GM12878 (cell line): ENCODE measurements at regions not wholly inside any gene's neighbourhood (a gene's known extent, or its start where the extent isn't known, plus 50 kb on each side); places are given as distances from the start of the nearest gene placed in this dataset.

Experiments
- ATAC-seq: fragments of 200-7000 bp; cut with Tn5 transposase; 3 replicates; pipeline ENCODE4 v1.9.1; 2020; ENCODE audit warnings: mild to moderate bottlenecking, moderate library complexity
- BruUV-seq: library from RNA; stranded (reverse); fragments of 400-500 nt; replicated peaks from 2 replicates; lab custom pipeline; 2021; lab: Mats Ljungman, UMichigan
- CTCF ChIA-PET: fragments of 300-600 bp; sonication (Branson Sonifier 250); formaldehyde crosslinking; extraction: SDS; loops from one replicate; lab custom pipeline; 2021; ENCODE audit warnings: inconsistent platforms; lab: Yijun Ruan, JAX
- POLR2A ChIA-PET: fragments of 350-600 bp; formaldehyde crosslinking; extraction: SDS; loops from one replicate; lab custom pipeline; 2021; ENCODE audit warnings: inconsistent platforms; lab: Charles Lee
- RAD21 ChIA-PET: fragments of 300-600 bp; sonication (Branson Sonifier 250); formaldehyde crosslinking; loops from one replicate; lab custom pipeline; 2023; ENCODE audit warnings: antibody characterized with exemption; ENCODE audit not compliant: unreplicated experiment; lab: Charles Lee
- SMC1A ChIA-PET: fragments of 300-600 bp; sonication (Branson Sonifier 250); formaldehyde crosslinking; loops from one replicate; lab custom pipeline; 2023; ENCODE audit not compliant: unreplicated experiment, uncharacterized antibody; lab: Charles Lee
- DNase-seq: peaks from one replicate; pipeline ENCODE4 v3.0.0-alpha.2; 2011; ENCODE audit warnings: low read depth, low spot score
- FAIRE-seq: peaks from 3 replicates; lab custom pipeline; 2011; peaks lifted over from hg19 to GRCh38; lab: Jason Lieb, UNC
- H2AFZ ChIP-seq: 2 replicates; pipeline ENCODE4 v1.6.0; 2011; ENCODE audit warnings: low read depth, low read length, control low read depth; ENCODE audit not compliant: control insufficient read depth
- H3K27ac ChIP-seq: 2 replicates; pipeline ENCODE4 v1.5.1; 2011; ENCODE audit warnings: control low read depth; ENCODE audit not compliant: control insufficient read depth, insufficient read depth
- H3K27me3 ChIP-seq, 2 experiments: replicated peaks in 1 of 2; 2 replicates each; pipeline versions ENCODE4 v1.6.0 to v1.6.1; 2011; ENCODE audit warnings: low read length in 1 of 2; ENCODE audit not compliant: control insufficient read depth in 2 of 2, insufficient read depth in 2 of 2
- H3K36me3 ChIP-seq, 2 experiments: 2 replicates each; pipeline ENCODE4 v1.5.1; 2011; ENCODE audit warnings: low read length in 1 of 2; ENCODE audit not compliant: control insufficient read depth in 2 of 2, insufficient read depth in 2 of 2
- H3K4me1 ChIP-seq: 2 replicates; pipeline ENCODE4 v1.6.1; 2011; ENCODE audit warnings: mild to moderate bottlenecking, low read length, moderate library complexity, mixed read lengths; ENCODE audit not compliant: control insufficient read depth, insufficient read depth
- H3K4me2 ChIP-seq: 2 replicates; pipeline ENCODE4 v1.6.0; 2011; ENCODE audit warnings: control low read depth; ENCODE audit not compliant: control insufficient read depth, insufficient read depth
- H3K4me3 ChIP-seq: fragments of 200-600 bp; sonication (generic); 2 replicates; pipeline ENCODE4 v1.5.1; 2016
- H3K79me2 ChIP-seq: 2 replicates; pipeline ENCODE4 v1.6.0; 2011; ENCODE audit warnings: low read length; ENCODE audit not compliant: control insufficient read depth, insufficient read depth
- H3K9ac ChIP-seq: 2 replicates; pipeline ENCODE4 v1.8.0; 2011; ENCODE audit warnings: low read length, control low read depth, mixed read lengths; ENCODE audit not compliant: control insufficient read depth, insufficient read depth
- H3K9me3 ChIP-seq: replicated peaks from 3 replicates; pipeline ENCODE4 v1.5.1; 2011; ENCODE audit warnings: mild to moderate bottlenecking, low read length; ENCODE audit not compliant: control insufficient read depth, insufficient read depth
- H4K20me1 ChIP-seq: 2 replicates; pipeline ENCODE4 v1.6.0; 2011; ENCODE audit not compliant: control insufficient read depth, insufficient read depth
- BCLAF1 ChIP-seq: fragments of 450-650 bp; IDR thresholded peaks from 2 replicates; pipeline ENCODE4 v1.6.1; 2017; ENCODE audit warnings: antibody characterized with exemption, mild to moderate bottlenecking, moderate library complexity
- BHLHE40 ChIP-seq, 2 experiments: fragments of 450-650 bp in 1 of 2; IDR thresholded peaks; 2 replicates each; pipeline ENCODE4 v1.6.1; 2011 to 2017; ENCODE audit warnings: low read depth in 2 of 2, borderline replicate concordance in 1 of 2, improper control_type of control experiment in 1 of 2, low read length in 1 of 2, mild to moderate bottlenecking in 1 of 2
- CHD1 ChIP-seq: IDR thresholded peaks from 2 replicates; pipeline ENCODE4 v1.6.1; 2012; ENCODE audit warnings: low read depth, low read length, improper control_type of control experiment
- ESRRA ChIP-seq: IDR thresholded peaks from 2 replicates; pipeline ENCODE4 v1.6.1; 2012; ENCODE audit warnings: mild to moderate bottlenecking, low read length, improper control_type of control experiment
- EZH2 ChIP-seq: IDR thresholded peaks from 2 replicates; pipeline ENCODE4 v1.6.1; 2012; ENCODE audit warnings: low read depth, mild to moderate bottlenecking, control low read depth, inconsistent platforms, low read length, borderline replicate concordance; ENCODE audit not compliant: control insufficient read depth
- FOXM1 ChIP-seq: IDR thresholded peaks from 2 replicates; pipeline ENCODE4 v1.6.1; 2012; ENCODE audit warnings: low read depth, mild to moderate bottlenecking, inconsistent platforms, low read length, moderate library complexity
- NFXL1 ChIP-seq: fragments of 450-650 bp; IDR thresholded peaks from 2 replicates; pipeline ENCODE4 v1.6.1; 2017; ENCODE audit warnings: antibody characterized with exemption, mild to moderate bottlenecking, borderline replicate concordance
- NFYA ChIP-seq: IDR thresholded peaks from 2 replicates; pipeline ENCODE4 v1.6.1; 2011; ENCODE audit warnings: low read depth, mild to moderate bottlenecking, low read length, improper control_type of control experiment, borderline replicate concordance
- POLR2A ChIP-seq: IDR thresholded peaks from 2 replicates; pipeline ENCODE4 v1.6.1; 2011; ENCODE audit warnings: low read depth, mild to moderate bottlenecking, low read length
- PRDM15 ChIP-seq: fragments of 450-650 bp; formaldehyde crosslinking; IDR thresholded peaks from 2 replicates; pipeline ENCODE4 v1.4.0; 2020; ENCODE audit warnings: mild to moderate bottlenecking, moderate library complexity
- RELA ChIP-seq: fragments of 450-650 bp; IDR thresholded peaks from 2 replicates; pipeline ENCODE4 v1.8.0; 2014; ENCODE audit warnings: borderline replicate concordance; ENCODE audit not compliant: partially characterized antibody
- RUNX3 ChIP-seq: IDR thresholded peaks from 2 replicates; pipeline ENCODE4 v1.6.1; 2012; ENCODE audit warnings: low read length, inconsistent platforms
- SMARCA5 ChIP-seq: fragments of 450-650 bp; IDR thresholded peaks from 2 replicates; pipeline ENCODE4 v1.6.1; 2017; ENCODE audit warnings: mild to moderate bottlenecking
- SREBF1 ChIP-seq: IDR thresholded peaks from 2 replicates; pipeline ENCODE4 v1.6.1; 2012; ENCODE audit warnings: mild to moderate bottlenecking, low read length
- ZNF217 ChIP-seq: fragments of 450-650 bp; IDR thresholded peaks from 2 replicates; pipeline ENCODE4 v1.6.1; 2017; ENCODE audit warnings: antibody characterized with exemption, mild to moderate bottlenecking
- WGBS: methylation state at CpG from one replicate; pipeline ENCODE4 v1.1.6; 2016; ENCODE audit warnings: low lambda C conversion rate; ENCODE audit not compliant: insufficient replicate concordance, insufficient coverage; ENCODE audit errors: missing lambda C conversion rate; 5-methylcytosine and 5-hydroxymethylcytosine counted together
- in situ Hi-C: fragments of 300-500 bp; cut with MboI; formaldehyde crosslinking; loops from 9 replicates; pipeline ENCODE4 v1.14.3; 2018; ENCODE audit warnings: mixed read lengths
- intact Hi-C: fragments of 100-400 bp; cut with micrococcal nuclease; formaldehyde crosslinking; loops from one replicate; pipeline ENCODE4 v1.14.2; 2022; ENCODE audit not compliant: unreplicated experiment

- TF ChIP-seq NFXL1 (no peak), POLR2A (no peak), EZH2 (no peak), BHLHE40 (IDR thresholded peaks at IDR 0.05; ENCODE audit: borderline replicate concordance in 1 of 2, low read depth in 2 of 2, low read length in 1 of 2) (no peak), SMARCA5 (no peak), SREBF1 (no peak), FOXM1 (no peak), ESRRA (no peak), CHD1 (no peak), BCLAF1 (no peak), PRDM15 (no peak), ZNF217 (no peak), RELA (no peak), NFYA (no peak), RUNX3 (no peak)
- Histone ChIP-seq H3K27me3 (no peaks in the 10 kb centered on the region), H2AFZ (no peak overlapping the region), H3K4me1 (no peaks in the 10 kb centered on the region), H3K9ac (no peak overlapping the region), H3K4me3 (no peak overlapping the region), H3K79me2 (no peaks in the 10 kb centered on the region), H3K27ac (no peak overlapping the region), H3K4me2 (no peak overlapping the region), H3K36me3 (no peaks in the 10 kb centered on the region), H4K20me1 (no peaks in the 10 kb centered on the region), H3K9me3 (no peaks in the 10 kb centered on the region)
- WGBS: 28% methylated on average over 7 of the region's 7 CpGs
- ChIA-PET SMC1A (no interaction called here), POLR2A (no interaction called here), CTCF (interaction anchor here (0.5 kb wide), 1 partner anchor 217 kb away, joined by 4 read pairs; no protein-coding TSS in a partner anchor), RAD21 (no interaction called here)
- DNase-seq (no peak), ATAC-seq (no peak), FAIRE-seq (no peak)
- intact Hi-C loops (no loop called here), in situ Hi-C loops (no loop called here)
- no TSS peak for BruUV-seq
These were observed 754.8 kb downstream of the QKI start for GRCh38 chr6:164169355-164169754.
